ENCODE measurements at regions not wholly inside any gene's neighbourhood (a gene's known extent, or its start where the extent isn't known, plus 50 kb on each side); places are given as distances from the start of the nearest gene placed in this dataset.

- no peak for DNase-seq
These were observed 294.8 kb downstream of the CDC5L start for GRCh38 chr6:44682280-44682679.

GRCh38 chr6:44682987-44683779 lies 295.7 kb downstream of the CDC5L start:
- DNase-seq = no peak

DNA sequence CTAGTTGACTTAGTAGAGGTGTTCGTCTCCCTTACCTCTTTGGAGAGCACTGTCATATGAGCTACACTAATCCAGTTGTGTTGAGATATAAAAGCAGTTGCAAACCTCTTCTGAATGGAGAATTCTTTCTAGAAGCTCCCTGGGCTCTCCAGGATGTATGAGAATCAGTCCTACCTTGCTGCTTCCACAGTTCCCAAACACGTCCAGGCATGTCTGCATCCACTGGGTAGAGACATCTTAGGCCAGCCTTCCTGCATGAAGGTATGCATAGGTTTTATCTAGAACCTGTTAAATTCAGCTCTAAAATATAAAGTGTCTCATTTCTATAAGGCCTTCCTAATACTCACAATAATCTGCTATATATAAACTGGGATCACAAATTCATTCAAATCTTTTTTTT lies 297.7 kb downstream of the CDC5L start:
- no peak for DNase-seq

- DNase-seq = no peak
These were observed 308.6 kb downstream of the CDC5L start for GRCh38 chr6:44696099-44696498.

GRCh38 chr6:44696686-44697085 lies 309.2 kb downstream of the CDC5L start:
- DNase-seq = no peak

DNA sequence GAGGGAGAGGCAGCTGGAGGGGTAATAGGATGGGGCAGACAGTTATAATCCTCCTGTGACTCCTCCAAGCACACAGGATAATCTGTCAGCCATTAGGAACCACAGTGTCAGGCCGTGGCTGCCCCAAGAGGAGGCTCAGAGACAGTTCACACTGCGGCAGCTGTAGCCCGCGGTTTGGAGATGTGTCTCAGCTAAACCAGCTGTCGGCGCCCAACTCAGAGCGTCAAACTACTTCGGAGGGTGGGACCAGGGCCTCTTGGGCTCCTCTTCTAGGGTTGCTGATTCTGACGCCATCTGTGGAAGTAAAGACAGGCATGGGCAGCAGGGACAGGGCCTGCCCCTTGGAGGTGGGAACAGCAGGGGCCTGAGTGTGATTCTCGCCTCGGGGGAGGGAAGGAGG lies 309.8 kb downstream of the CDC5L start:
- no peak for DNase-seq

DNA sequence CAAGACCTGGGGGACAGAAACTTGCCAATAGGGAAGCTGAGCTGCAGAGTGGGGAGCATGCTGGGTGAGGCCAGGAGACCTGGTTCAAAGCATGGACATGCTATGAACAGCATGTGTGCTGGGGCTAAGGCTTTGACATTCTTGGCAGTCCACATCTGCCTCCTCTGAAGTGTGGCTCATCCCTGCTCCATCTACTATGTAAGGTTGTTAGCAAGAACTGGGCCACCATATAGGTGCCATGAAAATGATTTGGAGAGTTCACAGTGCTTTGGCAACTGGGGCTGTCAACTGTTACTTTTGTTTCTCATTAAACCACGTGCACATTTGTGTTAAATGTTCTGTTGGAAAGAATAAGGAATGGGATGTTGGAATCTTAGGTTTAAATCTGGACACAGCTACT lies 311.1 kb downstream of the CDC5L start:
- DNase-seq = no peak

DNA sequence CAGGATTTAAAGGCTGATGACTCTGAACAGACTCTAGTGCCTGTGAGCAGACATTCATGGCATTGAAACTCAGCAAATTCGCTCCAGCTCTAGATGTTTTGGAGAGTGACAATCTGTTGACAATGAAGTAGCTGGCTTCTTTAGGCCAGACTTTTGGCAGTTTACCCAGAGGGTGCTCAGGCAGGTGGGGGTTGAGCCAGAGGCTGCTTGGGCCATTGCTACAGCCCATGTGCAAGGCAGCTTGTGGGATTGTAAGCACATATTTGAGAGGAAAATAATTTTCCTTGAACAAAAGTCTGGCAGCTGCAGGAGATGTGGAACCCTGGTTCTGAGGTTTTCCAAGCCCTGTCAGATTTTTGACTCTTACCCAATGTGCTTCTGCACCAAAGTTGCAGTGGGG lies 311.6 kb downstream of the CDC5L start:
- no peak for DNase-seq

- no peak for DNase-seq
These were observed 312.3 kb downstream of the CDC5L start for GRCh38 chr6:44699851-44700250.

DNA sequence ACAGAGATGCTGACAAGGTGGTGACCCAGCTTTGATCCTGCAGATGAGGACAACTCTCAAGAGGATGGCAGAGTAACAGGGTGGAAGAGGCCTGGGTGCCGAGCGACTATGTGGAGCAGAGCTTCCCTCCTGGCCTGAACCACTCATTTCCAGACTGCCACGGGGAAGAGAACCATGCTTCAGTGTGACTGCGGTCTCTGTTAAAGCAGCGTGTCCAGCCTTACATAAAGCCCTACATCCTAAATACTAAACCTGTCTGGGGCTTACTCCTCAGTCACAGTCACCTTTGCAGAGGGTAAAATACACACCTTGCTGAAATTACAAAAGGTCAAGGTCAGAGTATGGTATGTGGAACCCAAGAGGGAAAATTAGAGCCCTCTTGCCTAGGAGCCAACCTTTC lies 312.9 kb downstream of the CDC5L start:
- DNase-seq = no peak

DNA sequence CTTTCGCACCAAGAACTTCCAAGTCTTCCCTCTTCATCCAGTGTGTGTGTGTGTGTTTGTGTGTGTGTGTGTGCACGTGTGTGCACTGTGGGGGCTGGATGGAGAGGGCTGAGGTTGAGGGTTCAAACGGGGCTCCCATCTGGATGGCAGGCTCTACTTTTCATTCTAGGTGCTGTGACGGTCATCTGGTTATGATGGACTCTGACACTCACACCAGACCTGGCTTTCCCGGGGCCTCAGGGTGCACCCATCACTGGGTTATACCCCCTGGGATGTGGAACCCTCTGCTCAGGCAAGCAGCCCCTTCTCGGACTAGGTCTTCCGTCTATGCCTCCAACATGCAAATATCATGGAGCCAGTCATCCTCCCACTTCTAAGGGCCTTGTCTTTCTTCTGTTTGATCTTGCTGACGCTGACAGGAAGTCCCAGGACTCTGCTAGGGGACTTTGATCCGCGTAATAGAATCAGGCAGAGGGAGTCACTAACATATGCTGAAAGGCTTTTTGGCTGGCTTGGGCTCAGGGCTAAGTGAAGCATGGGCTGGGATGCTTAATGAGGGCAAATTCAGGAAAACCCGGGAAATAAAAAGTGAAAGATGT lies 313.6 kb downstream of the CDC5L start:
- no peak for DNase-seq

GRCh38 chr6:44701637-44702101 lies 314.2 kb downstream of the CDC5L start:
- no peak for DNase-seq

- DNase-seq = no peak
These were observed 314.8 kb downstream of the CDC5L start for GRCh38 chr6:44702292-44702691.

GRCh38 chr6:44704240-44705150 lies 317.0 kb downstream of the CDC5L start:
- DNase-seq = peak in 1 of 2 experiments; percentile 4

- no peak for DNase-seq
These were observed 318.1 kb downstream of the CDC5L start for GRCh38 chr6:44705596-44705995.

DNA sequence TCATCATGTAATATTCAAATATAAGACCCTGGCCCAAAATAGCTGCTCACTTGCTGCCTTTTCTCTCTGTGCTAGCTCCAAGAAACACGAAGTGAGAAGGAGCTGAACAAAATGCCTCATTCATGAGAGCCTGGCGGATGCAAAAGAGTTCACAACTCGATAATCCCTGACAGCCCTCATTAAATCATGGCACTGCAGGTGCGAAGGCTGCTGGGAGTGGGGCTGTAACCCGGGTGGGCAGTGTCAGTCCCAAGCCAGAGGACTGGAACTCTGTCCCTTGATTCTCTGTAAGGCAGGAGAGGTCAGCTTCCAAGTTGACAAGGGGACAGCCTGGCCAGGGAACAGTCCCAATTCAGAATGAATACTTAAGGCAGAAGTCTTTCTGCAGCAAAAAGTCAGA lies 318.5 kb downstream of the CDC5L start:
- no peak for DNase-seq

DNA sequence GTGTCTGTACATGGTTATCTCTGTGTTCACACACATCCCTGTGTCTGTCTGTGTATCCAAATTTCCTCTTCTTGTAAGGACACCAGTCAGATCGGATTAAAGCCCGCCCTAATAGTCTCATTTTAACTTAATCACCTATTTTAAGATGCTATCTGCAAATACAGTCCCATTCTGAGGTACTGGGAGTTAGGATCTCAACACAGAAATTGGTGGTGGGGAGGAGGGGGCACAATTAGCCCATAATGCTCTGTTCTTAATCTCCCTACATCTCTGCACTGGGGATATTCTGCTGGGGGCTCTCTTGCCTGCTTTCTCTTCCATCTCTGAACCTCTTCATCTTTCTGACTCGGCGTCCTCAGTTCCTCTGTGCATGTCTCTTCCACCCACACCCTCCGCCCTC lies 320.7 kb downstream of the CDC5L start:
- DNase-seq = no peak

GRCh38 chr6:44712353-44713111 lies 325.0 kb downstream of the CDC5L start:
- no peak for DNase-seq

- DNase-seq = no peak
These were observed 327.7 kb downstream of the CDC5L start for GRCh38 chr6:44715188-44715587.

DNA sequence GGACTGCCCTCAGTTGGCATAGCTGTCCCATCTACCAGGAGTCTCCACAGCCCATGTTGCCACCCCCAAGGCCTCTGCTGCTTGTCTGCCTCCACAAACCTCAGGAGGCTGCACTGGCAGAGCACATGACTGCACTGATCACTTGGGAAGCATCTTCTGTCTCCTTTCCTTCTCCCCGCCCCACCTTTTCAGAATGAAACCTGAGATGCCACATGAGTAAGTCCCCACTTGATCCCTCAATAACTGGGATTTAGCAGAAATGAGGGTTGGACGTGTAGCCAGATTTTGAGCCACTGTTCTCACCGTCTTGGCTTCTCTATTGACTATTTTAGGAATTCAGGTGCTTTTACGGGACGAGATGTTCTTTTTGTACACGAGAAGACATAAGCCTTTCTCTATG lies 328.4 kb downstream of the CDC5L start:
- DNase-seq = no peak

DNA sequence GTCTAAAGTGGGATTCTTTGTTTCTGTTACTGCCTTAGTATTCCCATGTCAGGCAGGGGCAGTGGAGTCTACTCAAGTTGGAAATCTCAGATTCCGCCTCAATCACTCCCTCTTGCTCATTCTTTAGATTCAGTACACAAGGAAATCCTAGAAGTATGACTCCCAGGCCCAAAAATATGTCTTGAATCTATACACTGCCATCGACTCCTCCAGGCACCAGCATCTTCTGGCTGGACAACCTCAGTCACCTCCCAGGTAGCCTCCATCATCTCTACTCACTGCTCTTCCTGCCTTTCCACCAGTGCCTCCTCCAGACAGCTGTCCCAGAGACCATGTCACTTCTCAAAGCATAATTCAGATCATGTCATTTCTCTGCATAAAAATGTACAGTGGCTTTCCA lies 329.9 kb downstream of the CDC5L start:
- DNase-seq = no peak

DNA sequence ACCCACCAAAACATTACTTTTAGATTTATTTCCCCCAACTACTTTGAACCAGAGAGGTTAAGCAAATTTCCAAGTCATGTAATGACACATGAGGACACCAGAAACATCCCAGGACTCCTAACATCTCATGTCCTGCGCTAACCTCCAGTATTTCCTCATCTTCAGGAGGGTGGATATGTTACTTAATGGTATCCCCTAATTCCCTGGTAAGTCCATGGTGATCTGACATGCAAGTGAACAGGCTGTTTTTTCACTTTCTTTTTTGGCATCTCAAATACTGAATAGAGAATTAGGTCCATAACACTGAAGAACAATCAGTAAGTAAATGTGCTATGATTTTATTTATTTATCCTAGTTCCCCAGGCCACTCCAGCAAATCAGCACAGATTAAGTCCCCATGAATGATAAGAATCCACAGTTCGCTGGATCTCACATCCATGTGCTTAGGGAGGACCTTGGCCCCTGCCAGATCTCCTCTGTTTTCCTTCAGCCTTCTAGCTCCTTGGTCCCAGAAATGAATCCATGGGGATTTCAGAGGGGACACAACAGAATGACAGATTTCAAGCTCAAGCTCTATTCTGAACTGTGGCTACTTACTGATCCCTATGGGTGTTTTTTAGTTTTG lies 334.6 kb downstream of the CDC5L start:
- no peak for DNase-seq
